H1 (cell line): ENCODE measurements at regions not wholly inside any gene's neighbourhood (a gene's known extent, or its start where the extent isn't known, plus 50 kb on each side); places are given as distances from the start of the nearest gene placed in this dataset.

Source experiments
- CTCF ChIA-PET: fragments of 300-600 bp; sonication (Branson Sonifier 250); formaldehyde crosslinking; loops from one replicate; lab custom pipeline; 2021; ENCODE audit not compliant: partially characterized antibody; lab: Charles Lee
- POLR2A ChIA-PET: fragments of 300-600 bp; sonication (Branson Sonifier 250); formaldehyde crosslinking; loops from one replicate; lab custom pipeline; 2021; ENCODE audit warnings: inconsistent platforms; ENCODE audit not compliant: partially characterized antibody; lab: Charles Lee
- DNase-seq, 2 experiments: peaks; one replicate each; pipeline versions ENCODE4 v3.0.0 to v3.0.0-alpha.2; 2010 to 2022; ENCODE audit warnings: low spot score in 2 of 2, low read depth in 1 of 2, mixed read lengths in 1 of 2
- FAIRE-seq: peaks from 2 replicates; lab custom pipeline; 2011; peaks lifted over from hg19 to GRCh38; lab: Jason Lieb, UNC
- H2AFZ ChIP-seq: 2 replicates; pipeline ENCODE4 v1.8.1; 2012; ENCODE audit warnings: low read length, inconsistent platforms
- H2AK5ac ChIP-seq: 2 replicates; pipeline ENCODE4 v1.6.1; 2013; ENCODE audit warnings: low read depth, low read length
- H2BK120ac ChIP-seq: replicated peaks from 2 replicates; pipeline ENCODE3; 2013; ENCODE audit warnings: low read depth, low read length, inconsistent platforms
- H2BK12ac ChIP-seq: 2 replicates; pipeline ENCODE4 v1.6.1; 2013; ENCODE audit warnings: low read depth, low read length
- H2BK15ac ChIP-seq: 2 replicates; pipeline ENCODE4 v1.6.1; 2013; ENCODE audit warnings: low read length
- H2BK20ac ChIP-seq: 2 replicates; pipeline ENCODE4 v1.6.1; 2013; ENCODE audit warnings: low read length
- H2BK5ac ChIP-seq: 2 replicates; pipeline ENCODE4 v1.6.1; 2013; ENCODE audit warnings: low read depth, low read length
- H3K14ac ChIP-seq: 2 replicates; pipeline ENCODE4 v1.6.1; 2013; ENCODE audit warnings: inconsistent platforms; ENCODE audit not compliant: insufficient read length
- H3K18ac ChIP-seq: 2 replicates; pipeline ENCODE4 v1.6.1; 2013; ENCODE audit warnings: low read length; ENCODE audit errors: extremely low read depth
- H3K23ac ChIP-seq: 2 replicates; pipeline ENCODE4 v1.6.1; 2013; ENCODE audit warnings: inconsistent platforms; ENCODE audit not compliant: insufficient read length
- H3K23me2 ChIP-seq: 2 replicates; pipeline ENCODE4 v1.6.1; 2013; ENCODE audit warnings: low read depth, low read length
- H3K27ac ChIP-seq: 2 replicates; pipeline ENCODE4 v1.6.1; 2011; ENCODE audit warnings: low read depth, low read length, inconsistent platforms
- H3K27me3 ChIP-seq, 4 experiments: replicated peaks in 1 of 4; 1 replicate in 1 of 4; 2 replicates in 3 of 4; pipeline versions ENCODE4 v1.6.1 to v1.8.1; 2011 to 2013; ENCODE audit warnings: low read length in 3 of 4, mild to moderate bottlenecking in 3 of 4, inconsistent platforms in 2 of 4, mixed read lengths in 2 of 4, moderate library complexity in 1 of 4; ENCODE audit not compliant: control insufficient read depth in 3 of 4, insufficient read depth in 3 of 4; ENCODE audit errors: extremely low read depth in 1 of 4
- H3K36me3 ChIP-seq, 4 experiments: 2 replicates each; pipeline versions ENCODE4 v1.6.1 to v1.8.1; 2011 to 2013; ENCODE audit warnings: mild to moderate bottlenecking in 4 of 4, low read length in 3 of 4, moderate library complexity in 2 of 4, control low read depth in 1 of 4, inconsistent platforms in 1 of 4; ENCODE audit not compliant: insufficient read depth in 4 of 4, control insufficient read depth in 2 of 4
- H3K4ac ChIP-seq: replicated peaks from 2 replicates; pipeline ENCODE3; 2013; ENCODE audit warnings: low read length, low read depth, mixed read lengths, inconsistent platforms; ENCODE audit not compliant: insufficient read length
- H3K4me1 ChIP-seq, 4 experiments: replicated peaks in 1 of 4; 1 replicate in 1 of 4; 2 replicates in 3 of 4; pipeline versions ENCODE4 v1.6.1 to v1.8.1; 2011 to 2013; ENCODE audit warnings: low read length in 3 of 4, inconsistent platforms in 2 of 4, mixed read lengths in 1 of 4; ENCODE audit not compliant: insufficient read depth in 4 of 4, control insufficient read depth in 3 of 4
- H3K4me2 ChIP-seq, 2 experiments: 2 replicates each; pipeline versions ENCODE4 v1.6.1 to v1.8.1; 2011 to 2013; ENCODE audit warnings: low read depth in 2 of 2, low read length in 2 of 2, control low read depth in 1 of 2, inconsistent platforms in 1 of 2, mild to moderate bottlenecking in 1 of 2; ENCODE audit not compliant: insufficient read depth in 1 of 2
- H3K4me3 ChIP-seq, 4 experiments: fragments of 200-600, 300-600 bp in 1 of 4; sonication (generic), shearing (Covaris generic), sonication (Bioruptor Twin) in 1 of 4; 2 replicates each; pipeline versions ENCODE4 v1.5.1 to v1.8.1; 2011 to 2016; ENCODE audit warnings: low read length in 4 of 4, low read depth in 3 of 4, control low read depth in 2 of 4, inconsistent platforms in 2 of 4, mild to moderate bottlenecking in 2 of 4, mixed read lengths in 1 of 4, moderate library complexity in 1 of 4; ENCODE audit not compliant: insufficient read depth in 2 of 4; ENCODE audit errors: extremely low read depth in 1 of 4
- H3K56ac ChIP-seq: replicated peaks from 2 replicates; pipeline ENCODE3; 2013; ENCODE audit warnings: low read depth, mild to moderate bottlenecking, mixed read lengths, low read length, inconsistent platforms; ENCODE audit not compliant: insufficient read length
- H3K79me1 ChIP-seq: 2 replicates; pipeline ENCODE4 v1.6.1; 2013; ENCODE audit warnings: low read depth, low read length, control low read depth
- H3K79me2 ChIP-seq, 2 experiments: 2 replicates each; pipeline versions ENCODE4 v1.6.1 to v1.8.1; 2012 to 2013; ENCODE audit warnings: low read length in 2 of 2, mild to moderate bottlenecking in 2 of 2, inconsistent platforms in 1 of 2; ENCODE audit not compliant: insufficient read depth in 2 of 2, control insufficient read depth in 1 of 2
- H3K9ac ChIP-seq, 4 experiments: replicated peaks in 1 of 4; 1 replicate in 1 of 4; 2 replicates in 3 of 4; pipeline versions ENCODE4 v1.6.1 to v1.8.1; 2011 to 2013; ENCODE audit warnings: low read depth in 3 of 4, low read length in 3 of 4, control low read depth in 2 of 4, mild to moderate bottlenecking in 2 of 4, moderate library complexity in 2 of 4, inconsistent platforms in 1 of 4; ENCODE audit errors: extremely low read depth in 1 of 4
- H3K9me3 ChIP-seq, 2 experiments: 2 replicates each; pipeline versions ENCODE4 v1.6.1 to v1.8.1; 2012 to 2013; ENCODE audit warnings: mild to moderate bottlenecking in 2 of 2, moderate library complexity in 2 of 2, control low read depth in 1 of 2, inconsistent platforms in 1 of 2, low read depth in 1 of 2, low read length in 1 of 2, mixed read lengths in 1 of 2; ENCODE audit not compliant: insufficient read depth in 2 of 2
- H4K20me1 ChIP-seq, 2 experiments: replicated peaks in 1 of 2; 2 replicates each; pipeline versions ENCODE3 to v1.8.1; 2011 to 2013; ENCODE audit warnings: inconsistent platforms in 2 of 2, low read length in 2 of 2, mild to moderate bottlenecking in 1 of 2; ENCODE audit not compliant: insufficient read depth in 2 of 2, control insufficient read depth in 1 of 2
- H4K5ac ChIP-seq: 2 replicates; pipeline ENCODE4 v1.6.1; 2013; ENCODE audit warnings: low read length, low read depth, mixed read lengths, inconsistent platforms; ENCODE audit not compliant: insufficient read length
- H4K8ac ChIP-seq: 2 replicates; pipeline ENCODE4 v1.8.0; 2013; ENCODE audit warnings: mild to moderate bottlenecking, moderate library complexity, low read length, inconsistent platforms; ENCODE audit not compliant: insufficient read depth; ENCODE audit errors: extremely low read depth
- H4K91ac ChIP-seq: replicated peaks from 2 replicates; pipeline ENCODE3; 2013; ENCODE audit warnings: low read length, mixed read lengths, inconsistent platforms; ENCODE audit not compliant: insufficient read length
- ASH2L ChIP-seq: fragments of 200-600, 300-600 bp; sonication (generic); IDR thresholded peaks from one replicate; pipeline ENCODE4 v1.7.1; 2017; ENCODE audit warnings: low read length
- CTBP2 ChIP-seq: IDR thresholded peaks from 2 replicates; pipeline ENCODE4 v1.7.0; 2011; ENCODE audit warnings: borderline replicate concordance, mild to moderate bottlenecking, moderate library complexity, mixed read lengths, low read length; ENCODE audit not compliant: insufficient read depth, insufficient read length
- EGR1 ChIP-seq: IDR thresholded peaks from 2 replicates; pipeline ENCODE4 v1.6.1; 2011; ENCODE audit warnings: low read depth, low read length, borderline replicate concordance
- FOSL1 ChIP-seq: IDR thresholded peaks from 2 replicates; pipeline ENCODE4 v1.6.1; 2011; ENCODE audit warnings: mild to moderate bottlenecking, low read depth, low read length, moderate library complexity; ENCODE audit not compliant: insufficient read depth
- GABPA ChIP-seq: IDR thresholded peaks from 2 replicates; pipeline ENCODE4 v1.6.1; 2011; ENCODE audit warnings: mild to moderate bottlenecking, low read length, moderate library complexity, borderline replicate concordance; ENCODE audit not compliant: insufficient read depth
- HDAC2 ChIP-seq, 2 experiments: fragments of 300-600 bp in 1 of 2; sonication (generic) in 1 of 2; IDR thresholded peaks; 2 replicates each; pipeline ENCODE4 v1.6.1; 2011 to 2012; ENCODE audit warnings: low read depth in 2 of 2, low read length in 2 of 2, mild to moderate bottlenecking in 2 of 2, moderate library complexity in 2 of 2, borderline replicate concordance in 1 of 2, inconsistent platforms in 1 of 2
- RBBP5 ChIP-seq: IDR thresholded peaks from 2 replicates; pipeline ENCODE4 v1.7.1; 2012; ENCODE audit warnings: low read depth, mild to moderate bottlenecking, inconsistent platforms, low read length, moderate library complexity, borderline replicate concordance
- TCF12 ChIP-seq: IDR thresholded peaks from 2 replicates; pipeline ENCODE4 v1.6.1; 2011; ENCODE audit warnings: low read depth, mild to moderate bottlenecking, low read length
- USF2 ChIP-seq: IDR thresholded peaks from 2 replicates; pipeline ENCODE4 v1.6.1; 2011; ENCODE audit warnings: low read length, improper control_type of control experiment
- YY1 ChIP-seq: IDR thresholded peaks from 2 replicates; pipeline ENCODE4 v1.6.1; 2011; ENCODE audit warnings: low read depth, mild to moderate bottlenecking, low read length
- TF ChIP-seq, protein P1 (sequence below): IDR thresholded peaks from 2 replicates; pipeline ENCODE4 v1.6.1; 2012; ENCODE audit warnings: inconsistent platforms

DNA sequence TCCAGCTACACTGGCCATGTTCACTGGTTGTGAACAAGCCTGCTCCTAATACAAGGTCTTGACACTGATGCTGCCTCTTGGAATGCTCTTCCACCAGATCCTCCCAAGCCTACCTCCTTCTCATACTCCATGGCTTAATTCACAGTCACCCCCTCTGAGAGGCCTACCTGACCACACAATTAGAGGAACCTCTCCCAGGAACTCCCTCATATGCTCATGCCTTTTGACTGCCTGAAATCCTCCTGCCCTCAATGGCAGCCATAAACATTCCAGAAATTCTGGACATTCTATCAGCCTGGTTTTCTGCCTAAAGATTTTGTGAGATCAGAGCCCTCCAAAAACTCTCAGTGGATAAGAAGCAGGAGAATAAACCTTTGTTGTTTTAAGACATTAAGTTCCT is 340.2 kb downstream of the C12orf75 start:
- no peaks in the 10 kb centered on the region for H3K79me1 ChIP-seq
- ChIA-PET CTCF (interaction anchor here (1.9 kb wide), 1 partner anchor 250 kb away, joined by 5 read pairs; no protein-coding TSS in a partner anchor), POLR2A (no interaction called here)
- no peak overlapping the region for H2BK120ac ChIP-seq
- H3K27ac ChIP-seq: no peak overlapping the region
- TF ChIP-seq CTBP2 (no peak), GABPA (no peak), USF2 (no peak), FOSL1 (no peak), YY1 (no peak), ASH2L (no peak), HDAC2 (IDR thresholded peaks at IDR 0.05; ENCODE audit: borderline replicate concordance in 1 of 2, low read depth in 2 of 2, low read length in 2 of 2) (no peak), TCF12 (no peak), EGR1 (no peak), RBBP5 (no peak)
- TF ChIP-seq, protein P1, sequence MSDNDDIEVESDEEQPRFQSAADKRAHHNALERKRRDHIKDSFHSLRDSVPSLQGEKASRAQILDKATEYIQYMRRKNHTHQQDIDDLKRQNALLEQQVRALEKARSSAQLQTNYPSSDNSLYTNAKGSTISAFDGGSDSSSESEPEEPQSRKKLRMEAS: no peak
- DNase-seq: no peak
- no peak overlapping the region for H4K91ac ChIP-seq
- H2BK12ac ChIP-seq: no peak overlapping the region
- no peak overlapping the region for H3K4me2 ChIP-seq
- no peaks in the 10 kb centered on the region for H3K23me2 ChIP-seq
- H3K36me3 ChIP-seq: no peaks in the 10 kb centered on the region
- no peaks in the 10 kb centered on the region for H4K20me1 ChIP-seq
- FAIRE-seq: no peak
- H3K4me1 ChIP-seq: no peaks in the 10 kb centered on the region
- H3K56ac ChIP-seq: no peak overlapping the region
- H3K4me3 ChIP-seq: no peak overlapping the region
- H2AK5ac ChIP-seq: peak overlapping the region; percentile 44; the same call in 1 of the 2 replicates
- peaks cover 0 to 1% (median 0%) of the 10 kb centered on the region in 4 experiments; a peak in 1 of 7 replicates for H3K27me3 ChIP-seq
- no peak overlapping the region for H3K4ac ChIP-seq
- no peak overlapping the region for H2BK15ac ChIP-seq
- H3K14ac ChIP-seq: no peak overlapping the region
- no peaks in the 10 kb centered on the region for H3K9me3 ChIP-seq
- no peaks in the 10 kb centered on the region for H3K79me2 ChIP-seq
- no peak overlapping the region for H4K8ac ChIP-seq
- no peak overlapping the region for H3K18ac ChIP-seq
- no peak overlapping the region for H2BK5ac ChIP-seq
- no peak overlapping the region for H4K5ac ChIP-seq
- no peak overlapping the region for H3K23ac ChIP-seq
- H2AFZ ChIP-seq: no peak overlapping the region
- no peak overlapping the region for H3K9ac ChIP-seq
- H2BK20ac ChIP-seq: no peak overlapping the region
